ES-I3 (cell line): ENCODE measurements at regions not wholly inside any gene's neighbourhood (a gene's known extent, or its start where the extent isn't known, plus 50 kb on each side); places are given as distances from the start of the nearest gene placed in this dataset.
"Not testable (repeated sequence)": the region's sequence is repeated elsewhere in the genome, so short reads cannot be mapped to it uniquely, and the experiment has no call there.

ENCODE experiments used
- H3K36me3 ChIP-seq: 2 replicates; pipeline ENCODE4 v1.6.1; 2013; ENCODE audit warnings: mild to moderate bottlenecking, low read length, control low read depth, moderate library complexity; ENCODE audit not compliant: insufficient read depth
- H3K4me1 ChIP-seq: 2 replicates; pipeline ENCODE4 v1.6.1; 2013; ENCODE audit warnings: mild to moderate bottlenecking, control low read depth, low read length; ENCODE audit not compliant: insufficient read depth
- H3K9ac ChIP-seq: 2 replicates; pipeline ENCODE4 v1.6.1; 2013; ENCODE audit warnings: low read depth, mild to moderate bottlenecking, low read length, moderate library complexity
- H3K9me3 ChIP-seq: 2 replicates; pipeline ENCODE4 v1.6.1; 2013; ENCODE audit warnings: mild to moderate bottlenecking, low read length, moderate library complexity; ENCODE audit not compliant: control insufficient read depth, insufficient read depth

DNA sequence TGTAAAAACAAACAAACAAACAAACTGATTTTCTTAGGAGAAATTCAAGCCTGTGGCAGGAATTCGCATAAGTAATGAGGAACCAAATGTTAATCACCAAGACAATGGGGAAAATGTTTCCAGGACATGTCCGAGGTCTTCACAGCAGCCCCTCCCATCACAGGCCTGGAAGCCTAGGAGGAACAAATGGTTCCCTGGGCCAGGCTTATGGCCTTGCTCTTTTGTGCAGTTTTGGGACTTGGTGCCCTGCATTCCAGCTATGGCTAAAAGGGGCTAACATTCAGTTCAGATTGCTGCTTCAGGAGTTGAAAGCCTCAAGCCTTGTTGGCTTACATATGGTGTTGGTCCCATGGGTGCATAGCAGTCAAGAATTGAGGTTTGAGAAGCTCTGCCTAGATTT, 1372.7 kb upstream of the CITED2 start:
- Histone ChIP-seq H3K9me3 (peaks cover 12% of the 10 kb centered on the region), H3K9ac (no peak overlapping the region), H3K4me1 (no peaks in the 10 kb centered on the region), H3K36me3 (no peaks in the 10 kb centered on the region)

DNA sequence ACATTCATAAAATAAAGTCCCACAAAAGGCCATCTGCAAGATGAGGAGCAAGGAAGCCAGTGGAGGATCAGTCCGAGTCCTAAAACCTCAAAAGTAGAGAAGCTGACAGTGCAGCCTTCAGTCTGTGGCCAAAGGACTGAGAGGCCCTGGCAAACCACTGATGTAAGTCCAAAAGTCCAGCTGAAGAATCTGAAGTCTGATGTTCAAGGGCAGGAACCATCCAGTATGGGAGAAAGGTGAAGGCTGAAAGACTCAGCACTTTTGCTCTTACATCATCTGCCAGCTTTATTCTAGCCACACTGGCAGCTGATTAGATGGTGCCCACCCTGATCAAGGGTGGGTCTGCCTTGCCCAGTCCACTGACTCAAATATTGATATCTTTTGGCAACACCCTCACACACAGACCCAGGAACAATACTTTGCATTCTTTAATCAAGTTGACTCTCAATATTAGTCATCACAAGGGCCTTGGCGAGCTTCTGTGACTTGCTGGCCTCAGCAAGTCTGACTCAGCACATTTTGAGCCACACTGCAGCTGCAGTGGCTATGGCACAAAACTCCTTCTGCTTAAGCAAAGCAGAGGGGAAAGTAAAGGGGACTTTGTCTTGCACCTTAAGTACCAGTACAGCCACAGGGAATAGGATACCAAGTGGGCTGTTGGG, 1370.3 kb upstream of the CITED2 start:
- H3K9ac ChIP-seq: no peak overlapping the region
- H3K9me3 ChIP-seq: peaks cover 12% of the 10 kb centered on the region
- H3K4me1 ChIP-seq: no peaks in the 10 kb centered on the region; the same call in 1 of the 2 replicates
- H3K36me3 ChIP-seq: no peaks in the 10 kb centered on the region

DNA sequence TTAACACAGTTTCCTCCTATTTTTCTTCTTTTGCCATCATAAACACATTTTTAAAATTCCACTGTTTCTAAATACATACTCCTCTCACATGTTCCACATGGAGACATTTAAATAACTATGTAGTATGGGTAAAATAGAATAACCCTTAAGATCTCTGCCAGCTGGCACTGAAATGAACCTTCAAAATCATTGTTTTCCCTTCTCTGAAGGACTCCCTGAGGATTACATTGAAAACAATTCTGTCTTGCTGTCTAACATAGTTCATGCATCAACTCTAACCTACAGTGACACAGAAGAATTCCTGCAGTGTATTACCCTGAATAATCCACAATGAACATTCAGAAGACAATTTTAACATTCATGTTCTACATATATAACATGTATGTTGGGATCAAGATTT, 1361.8 kb upstream of the CITED2 start:
- Histone ChIP-seq H3K9ac (no peak overlapping the region), H3K36me3 (no peaks in the 10 kb centered on the region), H3K9me3 (no peaks in the 10 kb centered on the region), H3K4me1 (no peaks in the 10 kb centered on the region)

DNA sequence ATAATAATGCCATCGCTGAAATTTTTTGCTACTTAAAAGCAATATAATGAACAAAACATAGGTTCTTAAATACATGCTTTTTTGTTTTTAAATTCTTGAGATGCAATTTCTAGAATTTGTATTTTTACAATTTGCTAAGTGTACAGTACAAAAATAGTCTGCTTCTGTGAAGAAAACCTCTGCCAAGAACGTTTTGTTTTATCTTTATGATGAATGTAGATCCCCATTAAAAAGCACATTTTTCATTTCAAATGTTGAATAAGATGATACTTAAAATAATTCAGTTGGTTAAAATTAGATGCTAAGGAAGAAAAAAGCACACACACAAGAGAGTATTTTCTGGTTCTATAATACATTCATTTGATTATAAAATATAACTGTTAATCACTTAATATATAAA, 1358.5 kb upstream of the CITED2 start:
- no peaks in the 10 kb centered on the region for H3K9me3 ChIP-seq
- H3K36me3 ChIP-seq: no peaks in the 10 kb centered on the region
- no peaks in the 10 kb centered on the region for H3K4me1 ChIP-seq
- no peak overlapping the region for H3K9ac ChIP-seq

DNA sequence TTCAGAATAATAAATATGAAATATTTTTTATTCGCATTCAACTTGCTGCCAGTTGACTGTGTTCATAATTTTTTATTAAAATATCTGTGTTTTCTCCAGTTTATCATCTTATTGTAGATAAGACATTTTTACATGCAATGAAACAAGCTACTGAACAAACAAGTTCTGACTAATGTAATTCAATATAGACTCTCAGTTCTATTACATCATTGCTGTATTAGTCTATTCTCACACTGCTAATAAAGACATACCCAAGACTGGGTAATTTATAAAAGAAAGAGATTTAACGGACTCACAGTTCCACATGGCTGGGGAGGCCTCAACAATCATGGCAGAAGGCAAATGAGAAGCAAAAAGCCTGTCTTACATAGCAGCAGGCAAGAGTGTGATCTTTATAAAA, 1357.7 kb upstream of the CITED2 start:
- Histone ChIP-seq H3K9me3 (no peaks in the 10 kb centered on the region), H3K4me1 (no peaks in the 10 kb centered on the region), H3K36me3 (no peaks in the 10 kb centered on the region), H3K9ac (no peak overlapping the region)

DNA sequence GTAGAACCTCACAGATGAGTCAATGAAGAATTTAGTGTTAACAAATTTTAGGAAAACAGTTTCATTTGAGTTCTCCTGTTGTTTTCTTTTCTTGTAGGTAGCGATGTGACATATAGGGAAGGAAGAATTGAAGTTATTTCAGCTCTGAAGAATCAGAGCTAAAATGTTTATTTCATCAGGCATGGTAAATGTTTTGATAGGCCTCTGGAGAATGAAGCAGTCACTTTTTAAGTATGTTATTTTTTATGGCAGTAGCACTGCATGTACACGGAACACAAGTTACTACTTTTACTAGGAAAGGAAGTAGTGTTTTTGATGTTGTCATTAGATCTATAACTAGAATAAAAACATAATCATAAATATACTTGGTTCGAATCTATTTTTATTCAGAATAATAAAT, 1357.3 kb upstream of the CITED2 start:
- no peaks in the 10 kb centered on the region for H3K36me3 ChIP-seq
- no peaks in the 10 kb centered on the region for H3K9me3 ChIP-seq
- H3K4me1 ChIP-seq: no peaks in the 10 kb centered on the region
- H3K9ac ChIP-seq: no peak overlapping the region

DNA sequence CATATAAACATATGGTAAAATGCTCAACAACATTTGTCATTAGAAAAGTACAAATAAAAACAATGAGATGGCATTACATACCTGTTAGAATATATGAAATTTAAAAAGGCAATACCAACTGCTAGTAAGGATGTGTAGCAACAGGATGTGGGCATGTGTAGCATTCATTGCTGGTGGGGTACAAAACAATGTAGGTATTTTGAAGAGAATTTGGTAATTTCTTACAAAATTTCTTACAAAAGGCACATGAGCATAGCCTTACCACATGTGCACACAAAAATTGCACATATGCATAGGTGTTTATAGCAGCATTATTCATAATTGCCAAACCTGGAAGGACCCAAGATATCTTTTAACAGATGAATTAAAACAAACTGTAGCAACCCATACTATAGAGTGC, 1355.1 kb upstream of the CITED2 start:
- H3K36me3 ChIP-seq: no peaks in the 10 kb centered on the region
- no peaks in the 10 kb centered on the region for H3K9me3 ChIP-seq
- no peak overlapping the region for H3K9ac ChIP-seq
- no peaks in the 10 kb centered on the region for H3K4me1 ChIP-seq

DNA sequence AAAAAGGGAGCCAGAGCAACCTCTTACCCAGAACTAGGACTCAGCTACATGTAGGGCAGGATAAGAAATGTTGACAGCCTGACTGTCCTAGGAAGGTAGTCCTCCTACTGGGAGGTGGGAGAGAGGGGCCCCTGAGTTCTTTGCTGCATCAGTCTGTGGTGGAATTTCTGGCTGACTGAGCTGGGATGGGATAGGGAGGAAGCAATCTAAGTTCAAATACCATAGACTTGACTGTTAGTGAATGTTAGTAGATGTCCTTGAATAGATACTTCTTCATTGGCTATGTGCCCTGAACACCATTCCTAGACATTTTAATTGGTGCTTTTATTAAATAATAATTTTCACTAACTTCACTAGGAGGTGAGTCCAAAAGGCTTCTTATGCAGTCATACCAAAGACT, 1343.6 kb upstream of the CITED2 start:
- H3K9ac ChIP-seq: no peak overlapping the region
- H3K9me3 ChIP-seq: no peaks in the 10 kb centered on the region
- H3K4me1 ChIP-seq: no peaks in the 10 kb centered on the region
- H3K36me3 ChIP-seq: no peaks in the 10 kb centered on the region

DNA sequence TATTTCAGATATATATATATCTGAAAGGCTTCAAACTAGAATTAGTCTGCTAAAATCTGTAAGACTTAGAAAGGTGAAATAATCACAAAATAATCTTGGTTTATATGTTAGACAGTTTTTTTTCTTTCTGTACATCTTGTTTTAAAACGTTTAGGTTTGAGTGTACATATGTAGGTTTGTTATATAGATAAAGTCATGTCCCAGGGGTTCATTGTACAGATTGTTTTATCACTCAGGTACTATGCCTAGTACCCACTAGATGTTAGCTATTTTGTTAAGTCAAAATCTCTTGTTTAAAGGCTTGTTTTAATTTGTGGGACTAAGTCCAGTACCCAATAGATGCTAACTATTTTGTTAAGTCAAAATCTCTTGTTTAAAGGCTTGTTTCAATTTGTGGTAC, 1339.0 kb upstream of the CITED2 start:
- H3K4me1 ChIP-seq: no peaks in the 10 kb centered on the region
- H3K9ac ChIP-seq: no peak overlapping the region
- H3K9me3 ChIP-seq: no peaks in the 10 kb centered on the region
- no peaks in the 10 kb centered on the region for H3K36me3 ChIP-seq

DNA sequence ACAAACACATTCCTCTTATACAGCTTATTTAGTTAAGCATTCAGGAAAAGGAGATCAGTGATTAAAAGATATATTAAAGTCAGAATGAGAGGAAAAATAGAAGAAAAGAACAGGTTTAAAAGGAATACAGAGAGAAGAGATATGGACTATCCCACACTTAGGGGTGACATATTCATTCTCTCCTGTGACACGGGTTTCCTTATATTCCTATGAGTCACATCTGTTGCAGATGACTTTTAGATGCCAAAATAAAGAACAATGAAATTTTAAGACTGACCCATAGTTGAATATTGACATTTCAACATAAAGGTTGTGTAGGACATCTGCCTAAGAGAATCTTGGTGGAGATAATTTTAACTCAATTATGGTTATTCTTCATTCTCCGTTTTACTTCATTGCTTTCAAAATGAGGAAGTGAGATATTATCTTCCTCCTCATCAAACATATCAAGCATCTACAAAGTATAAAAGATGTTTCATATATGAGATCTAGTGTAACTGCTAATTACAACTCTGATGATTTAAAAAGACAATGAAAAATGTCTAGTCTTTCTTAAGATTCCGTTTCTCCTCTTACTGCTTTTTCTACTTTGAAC, 1336.7 kb upstream of the CITED2 start:
- Histone ChIP-seq H3K9ac (no peak overlapping the region), H3K4me1 (no peaks in the 10 kb centered on the region), H3K36me3 (no peaks in the 10 kb centered on the region), H3K9me3 (no peaks in the 10 kb centered on the region)

DNA sequence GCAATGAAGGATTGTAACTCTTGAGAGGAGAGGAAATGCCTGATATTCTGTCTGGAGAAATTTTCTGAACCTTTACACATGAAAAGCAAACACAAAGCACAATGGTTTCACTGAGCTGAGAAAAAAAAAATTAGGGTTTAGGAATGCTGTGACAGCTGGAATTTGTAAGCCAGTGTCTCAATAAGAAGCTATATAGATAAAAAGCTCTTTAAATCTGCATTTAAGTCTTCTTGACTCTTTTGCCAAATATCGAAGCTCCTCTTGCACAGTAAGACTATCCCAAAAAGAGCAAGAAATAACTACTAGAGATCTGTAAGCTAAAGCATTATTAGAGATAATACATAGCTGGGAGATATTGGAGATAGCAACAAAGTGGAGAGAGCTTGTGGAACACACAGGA, 1334.0 kb upstream of the CITED2 start:
- Histone ChIP-seq H3K9ac (no peak overlapping the region), H3K9me3 (no peaks in the 10 kb centered on the region), H3K36me3 (no peaks in the 10 kb centered on the region), H3K4me1 (no peaks in the 10 kb centered on the region)

DNA sequence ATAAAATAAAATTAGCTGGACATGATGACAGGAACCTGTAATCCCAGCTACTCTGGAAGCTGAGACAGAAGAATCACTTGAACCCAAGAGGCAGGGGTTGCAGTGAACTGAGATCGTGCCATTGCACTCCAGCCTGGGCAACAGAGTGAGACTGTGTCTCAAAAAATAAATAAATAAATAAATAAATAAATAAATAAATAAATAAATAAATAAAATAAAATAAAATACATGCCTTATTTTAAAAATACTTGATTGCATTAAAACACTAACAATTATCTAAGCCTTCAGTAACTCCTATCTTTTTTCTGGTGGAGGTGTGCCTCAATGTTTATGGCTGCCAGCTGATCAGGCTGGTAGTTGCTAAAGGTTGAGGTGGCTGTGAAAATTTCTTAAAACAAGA, 1329.6 kb upstream of the CITED2 start:
- not testable (repeated sequence) for H3K4me1 ChIP-seq, H3K9ac ChIP-seq, H3K36me3 ChIP-seq, H3K9me3 ChIP-seq

DNA sequence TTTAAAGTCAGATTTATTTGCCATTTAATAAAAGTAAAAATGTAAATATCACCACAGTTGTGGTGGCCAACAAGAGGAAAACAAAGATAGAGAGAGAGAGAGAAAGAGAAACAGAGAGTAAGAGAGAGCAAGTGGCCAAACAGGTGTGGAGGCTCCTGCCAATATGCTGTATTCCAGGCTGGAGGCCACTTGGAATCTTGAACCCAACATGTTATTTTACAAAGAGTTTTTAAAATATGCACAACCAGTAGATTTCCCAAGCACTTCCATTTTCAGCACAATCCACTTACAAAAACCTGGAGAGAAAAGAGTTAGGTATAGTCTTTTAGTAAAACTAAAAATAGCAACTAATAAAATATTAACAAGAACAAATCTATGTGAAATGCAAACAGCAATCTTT, 1323.1 kb upstream of the CITED2 start:
- Histone ChIP-seq H3K36me3 (no peaks in the 10 kb centered on the region), H3K9ac (no peak overlapping the region)

DNA sequence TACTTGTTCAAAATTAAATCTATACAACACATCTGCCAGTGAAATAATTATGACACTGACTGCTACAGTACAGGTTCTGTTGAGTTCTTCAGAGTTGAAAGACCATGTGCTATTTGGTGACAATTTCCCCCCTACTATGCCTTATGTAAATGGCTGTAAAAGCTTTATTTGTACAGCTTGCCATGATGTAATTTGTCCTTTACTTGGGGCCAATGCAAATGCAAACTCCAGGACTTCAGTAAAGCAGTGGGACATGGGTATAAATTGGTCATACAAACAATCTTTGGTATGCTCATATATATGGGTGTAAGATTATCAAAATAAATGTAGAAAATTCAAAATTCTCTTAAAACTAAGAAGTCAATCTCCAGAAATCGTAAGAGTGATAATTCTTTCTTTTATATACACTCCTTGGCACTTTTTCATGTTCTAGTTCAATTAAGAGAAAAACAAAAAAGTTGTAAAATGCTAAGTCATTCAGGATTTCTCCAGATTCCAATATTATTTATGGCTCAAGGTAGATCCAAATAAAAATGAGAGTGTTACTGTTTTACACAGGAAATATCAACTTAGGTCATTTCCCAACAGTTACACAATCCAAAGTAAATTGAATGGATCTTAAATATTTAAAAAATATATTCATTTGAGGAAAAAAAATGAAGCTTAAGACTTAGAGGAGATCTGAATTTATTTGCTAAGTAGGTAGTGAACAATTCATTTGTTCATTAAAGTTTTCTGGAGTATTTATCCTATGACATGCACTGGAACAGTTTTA, 1310.5 kb upstream of the CITED2 start:
- no peaks in the 10 kb centered on the region for H3K9me3 ChIP-seq
- H3K9ac ChIP-seq: no peak overlapping the region
- H3K36me3 ChIP-seq: no peaks in the 10 kb centered on the region
- H3K4me1 ChIP-seq: no peaks in the 10 kb centered on the region

More for the DNA sequence above, 1323.1 kb upstream of the CITED2 start:
- Histone ChIP-seq H3K9me3 (no peaks in the 10 kb centered on the region), H3K4me1 (no peaks in the 10 kb centered on the region)
